ENCODE measurements at regions not wholly inside any gene's neighbourhood (a gene's known extent, or its start where the extent isn't known, plus 50 kb on each side); places are given as distances from the start of the nearest gene placed in this dataset.

GRCh38 chr15:69963385-69963784, 134.3 kb downstream of the TLE3 start:
- no peak for DNase-seq

- no peak for DNase-seq
Observed at GRCh38 chr15:69971771-69972170, 125.9 kb downstream of the TLE3 start.

- DNase-seq = no peak
Observed at GRCh38 chr15:69972436-69972835, 125.3 kb downstream of the TLE3 start.

GRCh38 chr15:69973102-69973714, 124.5 kb downstream of the TLE3 start:
- DNase-seq = no peak

GRCh38 chr15:69973880-69974279, 123.8 kb downstream of the TLE3 start:
- no peak for DNase-seq

GRCh38 chr15:69974321-69974720, 123.4 kb downstream of the TLE3 start:
- DNase-seq = no peak

- no peak for DNase-seq
Observed at GRCh38 chr15:69976366-69976994, 121.2 kb downstream of the TLE3 start.

GRCh38 chr15:69978603-69979002, 119.1 kb downstream of the TLE3 start:
- no peak for DNase-seq

- no peak for DNase-seq
Observed at GRCh38 chr15:69979262-69979661, 118.5 kb downstream of the TLE3 start.

GRCh38 chr15:69979783-69980182, 117.9 kb downstream of the TLE3 start:
- no peak for DNase-seq

- DNase-seq = no peak
Observed at GRCh38 chr15:69980341-69981059, 117.2 kb downstream of the TLE3 start.

- no peak for DNase-seq
Observed at GRCh38 chr15:69982037-69982436, 115.7 kb downstream of the TLE3 start.

GRCh38 chr15:69983696-69984265, 113.9 kb downstream of the TLE3 start:
- no peak for DNase-seq

- no peak for DNase-seq
Observed at GRCh38 chr15:69987492-69988489, 109.9 kb downstream of the TLE3 start.

GRCh38 chr15:69988541-69989225, 109.0 kb downstream of the TLE3 start:
- no peak for DNase-seq

GRCh38 chr15:69990566-69991421, 106.9 kb downstream of the TLE3 start:
- no peak for DNase-seq

GRCh38 chr15:69991551-69991980, 106.2 kb downstream of the TLE3 start:
- DNase-seq = no peak

GRCh38 chr15:69992348-69992747, 105.4 kb downstream of the TLE3 start:
- DNase-seq = no peak

GRCh38 chr15:69994429-69995205, 103.1 kb downstream of the TLE3 start:
- no peak for DNase-seq
